SK-N-DZ (cell line): ENCODE measurements at regions not wholly inside any gene's neighbourhood (a gene's known extent, or its start where the extent isn't known, plus 50 kb on each side); places are given as distances from the start of the nearest gene placed in this dataset.

Source experiments
- DNase-seq: peaks from one replicate; pipeline ENCODE4 v3.0.0-alpha.2; 2015; ENCODE audit warnings: low spot score

- no peak for DNase-seq
These were observed 76.5 kb upstream of the GSE1 start for GRCh38 chr16:85536411-85537330.

GRCh38 chr16:85537331-85537788, 75.8 kb upstream of the GSE1 start:
- no peak for DNase-seq

GRCh38 chr16:85537795-85538401, 75.2 kb upstream of the GSE1 start:
- no peak for DNase-seq

GRCh38 chr16:85539084-85539483, 74.0 kb upstream of the GSE1 start:
- no peak for DNase-seq

GRCh38 chr16:85539629-85540291, 73.4 kb upstream of the GSE1 start:
- no peak for DNase-seq

GRCh38 chr16:85541181-85541580, 71.9 kb upstream of the GSE1 start:
- DNase-seq = no peak

GRCh38 chr16:85541619-85541979, 71.5 kb upstream of the GSE1 start:
- no peak for DNase-seq

- DNase-seq = no peak
These were observed 70.9 kb upstream of the GSE1 start for GRCh38 chr16:85541980-85542900.

GRCh38 chr16:85543536-85543935, 69.6 kb upstream of the GSE1 start:
- DNase-seq = no peak

GRCh38 chr16:85544016-85544415, 69.1 kb upstream of the GSE1 start:
- no peak for DNase-seq

- DNase-seq = no peak
These were observed 68.5 kb upstream of the GSE1 start for GRCh38 chr16:85544668-85545067.

- DNase-seq = no peak
These were observed 67.8 kb upstream of the GSE1 start for GRCh38 chr16:85545227-85545818.

GRCh38 chr16:85546585-85547447, 66.3 kb upstream of the GSE1 start:
- DNase-seq = no peak

GRCh38 chr16:85548375-85548774, 64.7 kb upstream of the GSE1 start:
- DNase-seq = no peak

- DNase-seq = no peak
These were observed 63.2 kb upstream of the GSE1 start for GRCh38 chr16:85549766-85550421.

- no peak for DNase-seq
These were observed 62.7 kb upstream of the GSE1 start for GRCh38 chr16:85550422-85550864.

GRCh38 chr16:85550953-85551924, 61.9 kb upstream of the GSE1 start:
- no peak for DNase-seq

GRCh38 chr16:85552980-85553435, 60.1 kb upstream of the GSE1 start:
- no peak for DNase-seq
